ENCODE measurements at regions not wholly inside any gene's neighbourhood (a gene's known extent, or its start where the extent isn't known, plus 50 kb on each side); places are given as distances from the start of the nearest gene placed in this dataset.

DNA sequence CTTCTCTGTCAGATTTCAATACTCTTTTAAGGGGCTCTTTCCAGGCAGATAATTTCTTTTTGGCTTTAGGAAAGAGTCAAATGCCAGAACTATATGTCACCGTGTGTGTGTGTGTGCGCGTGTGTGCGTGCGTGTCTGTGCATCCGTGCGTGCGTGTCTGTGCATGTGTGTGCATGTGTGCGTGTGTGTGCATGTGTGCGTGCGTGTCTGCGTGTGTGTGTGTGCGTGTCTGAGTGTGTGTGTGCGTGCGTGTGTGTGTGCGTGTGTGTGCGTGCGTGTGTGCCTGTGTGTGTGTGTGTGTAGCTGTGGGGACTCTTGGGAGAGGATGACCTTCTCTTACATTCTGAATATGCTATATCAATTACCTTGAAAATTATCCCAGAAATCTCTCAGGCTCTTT, 441.6 kb downstream of the SLITRK2 start:
- Histone ChIP-seq H3K9ac (ENCODE audit: low read length) (no peak overlapping the region), H3K4me3 (ENCODE audit: low read length) (no peak overlapping the region)

GRCh38 chrX:146264763-146265375, 447.2 kb downstream of the SLITRK2 start:
- Histone ChIP-seq H3K79me2 (ENCODE audit: low read length) (no peaks in the 10 kb centered on the region), H3K27me3 (ENCODE audit: low read depth, low read length) (no peaks in the 10 kb centered on the region), H3K4me1 (ENCODE audit: low read length) (no peaks in the 10 kb centered on the region), H3K4me2 (ENCODE audit: low read length) (no peak overlapping the region), H4K20me1 (ENCODE audit: insufficient read depth, low read length) (no peaks in the 10 kb centered on the region), H3K9me3 (ENCODE audit: insufficient read depth, low read length) (no peaks in the 10 kb centered on the region), H3K9ac (ENCODE audit: low read length) (no peak overlapping the region), H3K36me3 (replicated peaks; ENCODE audit: low read depth, low read length) (no peaks in the 10 kb centered on the region), H2AFZ (ENCODE audit: low read depth, low read length) (no peak overlapping the region), H3K4me3 (ENCODE audit: low read length) (no peak overlapping the region), H3K27ac (ENCODE audit: low read length) (no peak overlapping the region)
- TF ChIP-seq, protein P1, sequence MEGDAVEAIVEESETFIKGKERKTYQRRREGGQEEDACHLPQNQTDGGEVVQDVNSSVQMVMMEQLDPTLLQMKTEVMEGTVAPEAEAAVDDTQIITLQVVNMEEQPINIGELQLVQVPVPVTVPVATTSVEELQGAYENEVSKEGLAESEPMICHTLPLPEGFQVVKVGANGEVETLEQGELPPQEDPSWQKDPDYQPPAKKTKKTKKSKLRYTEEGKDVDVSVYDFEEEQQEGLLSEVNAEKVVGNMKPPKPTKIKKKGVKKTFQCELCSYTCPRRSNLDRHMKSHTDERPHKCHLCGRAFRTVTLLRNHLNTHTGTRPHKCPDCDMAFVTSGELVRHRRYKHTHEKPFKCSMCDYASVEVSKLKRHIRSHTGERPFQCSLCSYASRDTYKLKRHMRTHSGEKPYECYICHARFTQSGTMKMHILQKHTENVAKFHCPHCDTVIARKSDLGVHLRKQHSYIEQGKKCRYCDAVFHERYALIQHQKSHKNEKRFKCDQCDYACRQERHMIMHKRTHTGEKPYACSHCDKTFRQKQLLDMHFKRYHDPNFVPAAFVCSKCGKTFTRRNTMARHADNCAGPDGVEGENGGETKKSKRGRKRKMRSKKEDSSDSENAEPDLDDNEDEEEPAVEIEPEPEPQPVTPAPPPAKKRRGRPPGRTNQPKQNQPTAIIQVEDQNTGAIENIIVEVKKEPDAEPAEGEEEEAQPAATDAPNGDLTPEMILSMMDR (IDR thresholded peaks at IDR 0.05; ENCODE audit: low read depth, low read length), result no peak
- no peak for TF ChIP-seq EZH2phosphoT487 (IDR thresholded peaks at IDR 0.05; ENCODE audit: low read depth)

More for the DNA sequence above, 441.6 kb downstream of the SLITRK2 start:
- H3K27me3 ChIP-seq (ENCODE audit: low read depth, low read length), result no peaks in the 10 kb centered on the region
- H4K20me1 ChIP-seq (ENCODE audit: insufficient read depth, low read length), result no peaks in the 10 kb centered on the region
- no peaks in the 10 kb centered on the region for H3K4me1 ChIP-seq (ENCODE audit: low read length)
- no peak overlapping the region for H2AFZ ChIP-seq (ENCODE audit: low read depth, low read length)
- H3K9me3 ChIP-seq (ENCODE audit: insufficient read depth, low read length), result no peaks in the 10 kb centered on the region
- no peak overlapping the region for H3K27ac ChIP-seq (ENCODE audit: low read length)
- H3K79me2 ChIP-seq (ENCODE audit: low read length), result no peaks in the 10 kb centered on the region
- H3K36me3 ChIP-seq (replicated peaks; ENCODE audit: low read depth, low read length), result no peaks in the 10 kb centered on the region
- H3K4me2 ChIP-seq (ENCODE audit: low read length), result no peak overlapping the region
- TF ChIP-seq, protein P1 (IDR thresholded peaks at IDR 0.05; ENCODE audit: low read depth, low read length), result no peak
- TF ChIP-seq EZH2phosphoT487 (IDR thresholded peaks at IDR 0.05; ENCODE audit: low read depth), result no peak

DNA sequence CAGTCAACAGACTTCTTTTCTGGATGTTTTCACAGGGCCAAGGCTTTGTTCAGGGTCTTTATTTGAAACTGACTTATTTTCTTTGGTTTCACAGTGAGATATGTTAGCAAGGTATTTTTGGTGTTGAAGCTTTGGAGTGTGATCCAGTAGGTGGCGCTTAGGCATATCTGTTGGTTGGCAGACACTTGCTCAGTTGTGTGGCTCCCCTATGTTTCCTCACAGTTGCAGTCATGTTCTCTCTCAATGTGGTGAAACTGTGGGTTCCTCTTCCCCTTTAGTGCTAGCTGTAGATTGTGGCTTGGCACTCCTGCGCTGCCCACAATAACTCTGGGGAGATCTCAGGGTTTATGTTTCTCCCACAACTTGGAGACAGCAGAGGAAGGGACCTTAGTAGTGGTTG, 460.8 kb downstream of the SLITRK2 start:
- Histone ChIP-seq H3K79me2 (ENCODE audit: low read length) (no peaks in the 10 kb centered on the region), H2AFZ (ENCODE audit: low read depth, low read length) (no peak overlapping the region), H3K4me1 (ENCODE audit: low read length) (peaks cover 4% of the 10 kb centered on the region), H3K27ac (ENCODE audit: low read length) (no peak overlapping the region), H3K9me3 (ENCODE audit: insufficient read depth, low read length) (no peaks in the 10 kb centered on the region), H3K4me3 (ENCODE audit: low read length) (no peak overlapping the region), H3K9ac (ENCODE audit: low read length) (no peak overlapping the region), H4K20me1 (ENCODE audit: insufficient read depth, low read length) (no peaks in the 10 kb centered on the region), H3K4me2 (ENCODE audit: low read length) (no peak overlapping the region), H3K27me3 (ENCODE audit: low read depth, low read length) (no peaks in the 10 kb centered on the region), H3K36me3 (replicated peaks; ENCODE audit: low read depth, low read length) (no peaks in the 10 kb centered on the region)
- no peak for TF ChIP-seq EZH2phosphoT487 (IDR thresholded peaks at IDR 0.05; ENCODE audit: low read depth)
- TF ChIP-seq, protein P1 (IDR thresholded peaks at IDR 0.05; ENCODE audit: low read depth, low read length), result peak; percentile 63
